Loucy (cell line): ENCODE measurements at regions not wholly inside any gene's neighbourhood (a gene's known extent, or its start where the extent isn't known, plus 50 kb on each side); places are given as distances from the start of the nearest gene placed in this dataset.

ENCODE experiments used
- H2AFZ ChIP-seq: fragments of 200-600 bp; sonication (generic); 2 replicates; pipeline ENCODE4 v1.6.0; 2016; ENCODE audit warnings: antibody characterized with exemption, mild to moderate bottlenecking, low read length, moderate library complexity
- H3F3A ChIP-seq: fragments of 200-600 bp; 2 replicates; pipeline ENCODE4 v1.6.0; 2016; ENCODE audit warnings: antibody characterized with exemption, low read depth, mild to moderate bottlenecking
- H3K27me3 ChIP-seq: fragments of 200-600 bp; sonication (generic); 2 replicates; pipeline ENCODE4 v1.6.1; 2014; ENCODE audit warnings: low read length, mild to moderate bottlenecking; ENCODE audit not compliant: insufficient read depth, poor library complexity, severe bottlenecking
- H3K36me3 ChIP-seq: fragments of 200-600 bp; sonication (generic); 2 replicates; pipeline ENCODE4 v1.6.1; 2016; ENCODE audit warnings: low read length; ENCODE audit not compliant: insufficient read depth
- H3K4me1 ChIP-seq: fragments of 200-600 bp; sonication (generic); 2 replicates; pipeline ENCODE4 v1.5.1; 2014; ENCODE audit warnings: low read length, mild to moderate bottlenecking; ENCODE audit not compliant: insufficient read depth, poor library complexity, severe bottlenecking
- H3K4me2 ChIP-seq: fragments of 200-600 bp; sonication (generic); 2 replicates; pipeline ENCODE4 v1.6.0; 2014; ENCODE audit warnings: antibody characterized with exemption, low read length, low read depth, mild to moderate bottlenecking; ENCODE audit not compliant: poor library complexity, severe bottlenecking
- H3K4me3 ChIP-seq: fragments of 200-600 bp; sonication (generic); 2 replicates; pipeline ENCODE4 v1.5.1; 2014; ENCODE audit warnings: low read length, mild to moderate bottlenecking, mixed read lengths; ENCODE audit not compliant: poor library complexity, severe bottlenecking
- H3K79me2 ChIP-seq: fragments of 200-600 bp; sonication (generic); 2 replicates; pipeline ENCODE4 v1.6.1; 2014; ENCODE audit warnings: low read length; ENCODE audit not compliant: insufficient read depth
- H3K9ac ChIP-seq: fragments of 200-600 bp; sonication (generic); 2 replicates; pipeline ENCODE4 v1.6.0; 2014; ENCODE audit warnings: mild to moderate bottlenecking, low read depth, low read length, moderate library complexity; ENCODE audit not compliant: poor library complexity, severe bottlenecking
- H3K9me2 ChIP-seq: fragments of 200-600 bp; sonication (generic); replicated peaks from 2 replicates; pipeline ENCODE4 v1.6.1; 2016; ENCODE audit warnings: low read depth, low read length, mixed read lengths
- H3K9me3 ChIP-seq: fragments of 200-600 bp; sonication (generic); 2 replicates; pipeline ENCODE4 v1.6.1; 2014; ENCODE audit warnings: mild to moderate bottlenecking, antibody characterized with exemption, low read length, low read depth; ENCODE audit not compliant: insufficient read depth
- H4K20me1 ChIP-seq: fragments of 200-600 bp; sonication (generic); 2 replicates; pipeline ENCODE4 v1.6.0; 2014; ENCODE audit warnings: antibody characterized with exemption, low read length, mild to moderate bottlenecking; ENCODE audit not compliant: insufficient read depth, poor library complexity, severe bottlenecking
- EZH2phosphoT487 ChIP-seq: fragments of 200-600 bp; IDR thresholded peaks from 2 replicates; pipeline ENCODE4 v1.6.1; 2018; ENCODE audit warnings: antibody characterized with exemption, mild to moderate bottlenecking, moderate library complexity, borderline replicate concordance
- TF ChIP-seq, protein P1 (sequence below): fragments of 200-600 bp; sonication (generic); conservative IDR thresholded peaks from 2 replicates; pipeline ENCODE4 v1.5.1; 2014; ENCODE audit warnings: mild to moderate bottlenecking, antibody characterized with exemption, low read length

DNA sequence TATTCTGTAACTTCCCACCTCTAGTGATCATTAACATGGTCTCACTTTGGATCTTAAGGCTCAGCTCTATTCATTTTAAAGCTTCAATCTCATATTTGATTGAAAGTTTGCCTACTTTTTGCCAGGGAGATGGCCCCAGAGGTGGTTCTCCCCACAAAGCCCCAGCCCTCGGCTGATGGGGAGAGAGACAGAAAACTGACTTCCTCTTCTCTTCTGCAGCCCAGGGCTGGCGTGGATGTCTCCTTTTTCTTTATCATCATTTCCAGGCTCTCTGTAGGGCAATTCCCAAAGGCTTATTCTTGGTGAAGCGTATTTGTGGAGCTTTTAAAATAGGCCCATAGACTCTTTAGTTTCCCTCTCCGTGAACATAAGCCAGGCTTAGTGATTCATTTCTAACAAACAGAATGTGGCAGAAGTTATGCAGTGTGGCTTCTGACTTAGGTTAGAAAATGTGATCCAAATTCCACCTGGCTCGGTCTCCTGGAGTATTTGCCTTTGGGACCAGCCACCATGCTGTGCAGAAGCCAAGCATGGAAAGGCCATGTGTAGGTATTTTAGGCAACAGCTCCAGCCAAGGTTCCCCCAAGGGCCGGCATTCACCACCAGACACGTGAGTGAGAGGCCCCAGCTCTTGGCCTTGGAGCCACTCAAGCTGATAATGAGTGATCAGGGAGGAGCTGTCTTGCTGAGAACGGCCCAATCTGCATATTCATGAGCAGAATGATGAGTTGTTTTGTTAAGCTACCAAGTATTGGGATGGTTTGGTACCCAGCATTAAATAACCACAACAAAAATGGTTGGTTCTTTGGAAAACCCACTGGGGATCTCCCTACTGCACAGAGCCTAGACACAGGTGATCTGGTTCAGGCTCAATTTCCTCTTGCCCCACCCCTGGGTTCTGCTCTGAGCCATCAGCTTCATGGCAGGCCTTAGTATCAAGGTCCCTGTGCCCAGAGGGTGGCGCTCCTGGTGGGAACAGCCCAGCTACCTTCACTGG lies 353.2 kb upstream of the PROK2 start:
- Histone ChIP-seq H3K79me2 (no peaks in the 10 kb centered on the region), H3K9ac (no peak overlapping the region), H3K9me2 (no peaks in the 10 kb centered on the region), H3K36me3 (no peaks in the 10 kb centered on the region), H3K4me1 (no peaks in the 10 kb centered on the region), H2AFZ (no peak overlapping the region), H3K27me3 (no peaks in the 10 kb centered on the region), H4K20me1 (no peaks in the 10 kb centered on the region), H3K9me3 (no peaks in the 10 kb centered on the region), H3F3A (no peaks in the 10 kb centered on the region), H3K4me2 (no peak overlapping the region), H3K4me3 (no peak overlapping the region)
- TF ChIP-seq EZH2phosphoT487 = no peak
- TF ChIP-seq, protein P1, sequence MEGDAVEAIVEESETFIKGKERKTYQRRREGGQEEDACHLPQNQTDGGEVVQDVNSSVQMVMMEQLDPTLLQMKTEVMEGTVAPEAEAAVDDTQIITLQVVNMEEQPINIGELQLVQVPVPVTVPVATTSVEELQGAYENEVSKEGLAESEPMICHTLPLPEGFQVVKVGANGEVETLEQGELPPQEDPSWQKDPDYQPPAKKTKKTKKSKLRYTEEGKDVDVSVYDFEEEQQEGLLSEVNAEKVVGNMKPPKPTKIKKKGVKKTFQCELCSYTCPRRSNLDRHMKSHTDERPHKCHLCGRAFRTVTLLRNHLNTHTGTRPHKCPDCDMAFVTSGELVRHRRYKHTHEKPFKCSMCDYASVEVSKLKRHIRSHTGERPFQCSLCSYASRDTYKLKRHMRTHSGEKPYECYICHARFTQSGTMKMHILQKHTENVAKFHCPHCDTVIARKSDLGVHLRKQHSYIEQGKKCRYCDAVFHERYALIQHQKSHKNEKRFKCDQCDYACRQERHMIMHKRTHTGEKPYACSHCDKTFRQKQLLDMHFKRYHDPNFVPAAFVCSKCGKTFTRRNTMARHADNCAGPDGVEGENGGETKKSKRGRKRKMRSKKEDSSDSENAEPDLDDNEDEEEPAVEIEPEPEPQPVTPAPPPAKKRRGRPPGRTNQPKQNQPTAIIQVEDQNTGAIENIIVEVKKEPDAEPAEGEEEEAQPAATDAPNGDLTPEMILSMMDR = no peak

DNA sequence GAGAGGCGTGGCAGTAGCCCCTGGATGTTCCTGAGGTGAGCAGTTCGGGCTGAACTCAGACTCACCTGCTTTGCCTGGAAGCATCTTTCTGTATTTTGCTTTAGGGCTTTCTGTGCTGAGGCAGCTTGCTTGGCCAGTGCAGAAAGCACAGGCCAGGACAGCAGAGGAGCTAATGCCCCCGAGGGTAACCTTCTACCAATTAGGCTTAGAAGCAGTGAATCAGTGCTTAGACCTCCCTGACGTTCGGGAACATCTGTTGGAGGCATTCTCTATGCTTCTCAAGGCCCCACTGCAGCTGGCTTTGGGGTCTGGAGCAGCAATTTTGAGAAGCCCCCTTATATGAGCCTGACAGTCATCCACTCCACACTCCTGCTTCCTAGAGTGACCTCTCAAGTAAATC lies 350.7 kb upstream of the PROK2 start:
- H3K9me2 ChIP-seq = no peaks in the 10 kb centered on the region
- no peaks in the 10 kb centered on the region for H4K20me1 ChIP-seq
- H3K9ac ChIP-seq = no peak overlapping the region
- no peak for TF ChIP-seq EZH2phosphoT487
- TF ChIP-seq, protein P1 = no peak
- H3K27me3 ChIP-seq = no peaks in the 10 kb centered on the region
- no peak overlapping the region for H3K4me2 ChIP-seq
- H3K9me3 ChIP-seq = no peaks in the 10 kb centered on the region
- H3K36me3 ChIP-seq = no peaks in the 10 kb centered on the region
- H3K79me2 ChIP-seq = no peaks in the 10 kb centered on the region
- no peaks in the 10 kb centered on the region for H3K4me1 ChIP-seq
- no peaks in the 10 kb centered on the region for H3F3A ChIP-seq
- H2AFZ ChIP-seq = no peak overlapping the region
- no peak overlapping the region for H3K4me3 ChIP-seq

DNA sequence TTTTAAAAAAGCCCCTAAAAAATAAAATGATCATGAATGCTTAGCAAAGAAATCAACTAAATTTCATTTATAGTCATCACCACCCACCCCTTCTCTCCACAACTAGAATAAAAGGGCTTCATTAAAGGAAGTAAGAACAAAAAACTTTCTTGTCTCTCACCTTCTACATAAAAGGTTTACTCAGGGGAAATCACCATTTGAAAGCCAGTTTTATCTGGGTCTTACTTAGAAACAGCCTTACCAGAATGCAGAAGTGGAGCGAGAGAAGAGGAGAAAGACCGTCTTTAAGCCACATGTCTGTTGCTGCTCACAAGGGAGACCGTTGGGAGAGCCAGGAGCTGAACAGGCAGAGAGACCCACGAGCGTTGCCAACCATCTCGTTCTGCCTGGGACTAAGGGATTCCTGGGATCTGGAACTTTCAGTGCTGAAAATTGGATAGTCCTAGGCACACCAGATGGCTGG lies 350.1 kb upstream of the PROK2 start:
- Histone ChIP-seq H3K36me3 (no peaks in the 10 kb centered on the region), H3F3A (no peaks in the 10 kb centered on the region), H4K20me1 (no peaks in the 10 kb centered on the region), H3K9me2 (no peaks in the 10 kb centered on the region), H3K4me2 (no peak overlapping the region), H3K9me3 (no peaks in the 10 kb centered on the region), H2AFZ (no peak overlapping the region), H3K27me3 (no peaks in the 10 kb centered on the region), H3K79me2 (no peaks in the 10 kb centered on the region), H3K4me3 (no peak overlapping the region), H3K9ac (no peak overlapping the region), H3K4me1 (no peaks in the 10 kb centered on the region)
- no peak for TF ChIP-seq EZH2phosphoT487
- TF ChIP-seq, protein P1 = no peak
